Ovary (tissue), 7 donors: ENCODE measurements at regions not wholly inside any gene's neighbourhood (a gene's known extent, or its start where the extent isn't known, plus 50 kb on each side); places are given as distances from the start of the nearest gene placed in this dataset.
"Not testable (repeated sequence)": the region's sequence is repeated elsewhere in the genome, so short reads cannot be mapped to it uniquely, and the experiment has no call there.

Source experiments
- DNase-seq, 5 donors: peaks; one replicate each; pipeline ENCODE4 v3.0.0-alpha.2; 2019 to 2020
- H3K27ac ChIP-seq, 2 donors: fragments of 200-600 bp; one replicate each; pipeline versions ENCODE4 v1.5.1 to v1.8.0; 2019 to 2022
- H3K27me3 ChIP-seq: fragments of 200-600 bp; one replicate; pipeline ENCODE4 v1.8.0; 2022
- H3K36me3 ChIP-seq: fragments of 200-600 bp; sonication (generic); one replicate; pipeline ENCODE4 v1.5.1; 2019
- H3K4me1 ChIP-seq: one replicate; pipeline ENCODE4 v1.8.1; 2013; ENCODE audit warnings: mild to moderate bottlenecking, moderate library complexity; ENCODE audit not compliant: insufficient read depth
- H3K4me3 ChIP-seq: fragments of 200-600 bp; sonication (generic); one replicate; pipeline ENCODE4 v1.5.1; 2017
- H3K9me3 ChIP-seq, 2 donors: fragments of 200-600 bp in 1 of 2; sonication (generic) in 1 of 2; one replicate each; pipeline versions ENCODE4 v1.5.1 to v1.8.1; 2013 to 2019; ENCODE audit warnings: mild to moderate bottlenecking in 1 of 2, moderate library complexity in 1 of 2
- EP300 ChIP-seq: sonication (generic); formaldehyde crosslinking; IDR thresholded peaks from one replicate; pipeline ENCODE4 v1.6.1; 2017; ENCODE audit warnings: antibody characterized with exemption
- POLR2A ChIP-seq: fragments of 450-650 bp; IDR thresholded peaks from one replicate; pipeline ENCODE4 v1.6.1; 2017; ENCODE audit warnings: antibody characterized with exemption, mild to moderate bottlenecking, moderate library complexity
- WGBS, 3 donors: extraction: QIAGEN DNeasy Blood & Tissue Kit in 1 of 3; methylation state at CpG; one replicate each; pipeline versions ENCODE4 v1.1.5 to v1.1.7; 2013 to 2017; 5-methylcytosine and 5-hydroxymethylcytosine counted together
- intact Hi-C, 4 donors: fragments of 100-400 bp; cut with DNase I; formaldehyde crosslinking; loops; one replicate each; pipeline versions ENCODE4 v1.11.0 to v1.15.1; 2022 to 2023
- TF ChIP-seq, protein P1 (sequence below), 3 donors: fragments of 450-650 bp in 2 of 3; fragments of 200-600 bp in 1 of 3; IDR thresholded peaks; one replicate each; pipeline versions ENCODE4 v1.5.1 to v1.8.0; 2016 to 2022; ENCODE audit warnings: antibody characterized with exemption in 3 of 3, mild to moderate bottlenecking in 1 of 3
- donor health status: DM: no; HTN: no; CAD: no; lungs with moderate emphysema.
- donor health status: DM: no; HTN: no; CAD: no.
- donor health status: Bipolar disorder and iron deficiency.
- donor health status: DM: no; HTN: no; CAD: no.
- donor health status: DM: yes; HTN: yes; CAD: no.

- TF ChIP-seq, protein P1, sequence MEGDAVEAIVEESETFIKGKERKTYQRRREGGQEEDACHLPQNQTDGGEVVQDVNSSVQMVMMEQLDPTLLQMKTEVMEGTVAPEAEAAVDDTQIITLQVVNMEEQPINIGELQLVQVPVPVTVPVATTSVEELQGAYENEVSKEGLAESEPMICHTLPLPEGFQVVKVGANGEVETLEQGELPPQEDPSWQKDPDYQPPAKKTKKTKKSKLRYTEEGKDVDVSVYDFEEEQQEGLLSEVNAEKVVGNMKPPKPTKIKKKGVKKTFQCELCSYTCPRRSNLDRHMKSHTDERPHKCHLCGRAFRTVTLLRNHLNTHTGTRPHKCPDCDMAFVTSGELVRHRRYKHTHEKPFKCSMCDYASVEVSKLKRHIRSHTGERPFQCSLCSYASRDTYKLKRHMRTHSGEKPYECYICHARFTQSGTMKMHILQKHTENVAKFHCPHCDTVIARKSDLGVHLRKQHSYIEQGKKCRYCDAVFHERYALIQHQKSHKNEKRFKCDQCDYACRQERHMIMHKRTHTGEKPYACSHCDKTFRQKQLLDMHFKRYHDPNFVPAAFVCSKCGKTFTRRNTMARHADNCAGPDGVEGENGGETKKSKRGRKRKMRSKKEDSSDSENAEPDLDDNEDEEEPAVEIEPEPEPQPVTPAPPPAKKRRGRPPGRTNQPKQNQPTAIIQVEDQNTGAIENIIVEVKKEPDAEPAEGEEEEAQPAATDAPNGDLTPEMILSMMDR (IDR thresholded peaks at IDR 0.05), result no peak
- no peak for TF ChIP-seq EP300
- TF ChIP-seq POLR2A, result no peak
- H3K9me3 ChIP-seq, result no peaks in the 10 kb centered on the region
- WGBS, 3 donors, result 89 to 97% (median 96%) methylated on average over 1 of the region's 1 CpG
Observed at GRCh38 chr4:112726041-112726440, 89.1 kb downstream of the LARP7 start.

GRCh38 chr4:112727728-112728127 lies 90.8 kb downstream of the LARP7 start:
- not testable (repeated sequence) for H3K27me3 ChIP-seq, DNase-seq

More at GRCh38 chr4:112726041-112726440, 89.1 kb downstream of the LARP7 start:
- Histone ChIP-seq H3K4me3 (no peak overlapping the region), H3K36me3 (no peaks in the 10 kb centered on the region), H3K27me3 (no peaks in the 10 kb centered on the region), H3K4me1 (no peaks in the 10 kb centered on the region), H3K27ac (no peak overlapping the region)
- DNase-seq, result no peak
- intact Hi-C loops, result no loop called here

DNA sequence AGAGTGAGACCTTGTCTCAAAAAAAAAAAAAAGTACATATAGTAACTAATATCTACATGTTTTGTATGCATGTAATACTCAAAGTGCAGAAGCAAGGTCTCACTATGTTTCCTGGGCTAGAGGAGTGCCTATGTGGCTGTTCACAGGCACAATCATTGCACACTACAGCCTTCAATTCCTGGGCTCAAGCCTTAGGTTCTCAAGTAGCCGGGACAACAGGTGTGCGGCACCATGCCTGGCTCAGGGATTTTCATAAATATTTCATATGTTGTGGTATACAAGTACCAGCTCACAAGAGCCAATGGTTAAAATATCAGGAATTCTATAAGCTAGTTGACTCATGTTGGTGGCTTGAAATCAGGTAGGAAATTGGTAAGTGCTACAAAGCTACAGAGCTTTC lies 94.8 kb downstream of the LARP7 start:
- Histone ChIP-seq H3K9me3 (no peaks in the 10 kb centered on the region), H3K4me1 (no peaks in the 10 kb centered on the region), H3K36me3 (no peaks in the 10 kb centered on the region), H3K4me3 (no peak overlapping the region), H3K27ac (no peak overlapping the region), H3K27me3 (no peaks in the 10 kb centered on the region)
- TF ChIP-seq, protein P1 (IDR thresholded peaks at IDR 0.05), result no peak
- TF ChIP-seq POLR2A (no peak), EP300 (no peak)
- 98 to 100% (median 100%) methylated on average over 2 of the region's 2 CpGs for WGBS, 3 donors
- intact Hi-C loops, result no loop called here
- DNase-seq, result no peak

More at GRCh38 chr4:112727728-112728127, 90.8 kb downstream of the LARP7 start:
- H3K36me3 ChIP-seq, intact Hi-C loops, H3K27ac ChIP-seq, H3K9me3 ChIP-seq, H3K4me1 ChIP-seq, H3K4me3 ChIP-seq: not testable (repeated sequence)
- 91 to 94% (median 94%) methylated on average over 16 of the region's 16 CpGs for WGBS, 3 donors

GRCh38 chr4:112732142-112732541 lies 95.2 kb downstream of the LARP7 start:
- no peak for DNase-seq
- H3K27me3 ChIP-seq, result no peaks in the 10 kb centered on the region
- intact Hi-C loops, result no loop called here
- H3K9me3 ChIP-seq, result no peaks in the 10 kb centered on the region
- H3K4me3 ChIP-seq, result no peak overlapping the region
- no peaks in the 10 kb centered on the region for H3K36me3 ChIP-seq
- WGBS, 3 donors, result 78 to 85% (median 82%) methylated on average over 2 of the region's 2 CpGs
- no peak overlapping the region for H3K27ac ChIP-seq
- H3K4me1 ChIP-seq, result no peaks in the 10 kb centered on the region
- TF ChIP-seq EP300 (no peak), POLR2A (no peak)
- TF ChIP-seq, protein P1 (IDR thresholded peaks at IDR 0.05), result no peak

DNA sequence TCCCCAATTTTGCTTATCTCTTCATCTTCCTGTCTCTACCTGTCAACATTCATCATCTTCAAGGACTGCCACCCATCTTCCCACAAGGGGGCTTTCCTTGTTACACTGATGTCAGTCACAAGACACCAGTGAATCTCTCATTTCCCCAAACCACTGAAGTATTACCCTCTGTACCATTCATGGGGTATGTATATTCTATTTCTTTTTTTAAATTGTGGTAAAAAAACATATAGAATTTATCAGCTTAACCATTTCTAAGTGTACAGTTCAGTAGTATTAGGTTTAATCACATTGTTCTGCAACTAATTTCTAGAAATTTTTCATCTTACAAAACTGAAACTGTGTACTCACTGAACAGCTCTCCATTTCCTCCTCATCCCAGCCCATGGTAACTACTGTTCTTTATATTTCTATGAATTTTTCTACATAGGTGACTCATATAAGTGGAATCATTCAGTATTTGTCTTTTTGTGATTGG lies 98.6 kb downstream of the LARP7 start:
- Histone ChIP-seq H3K27ac (no peak overlapping the region), H3K4me3 (no peak overlapping the region), H3K4me1 (no peaks in the 10 kb centered on the region), H3K27me3 (no peaks in the 10 kb centered on the region), H3K36me3 (no peaks in the 10 kb centered on the region), H3K9me3 (no peaks in the 10 kb centered on the region)
- intact Hi-C loops, result no loop called here
- no peak for TF ChIP-seq EP300
- no peak for TF ChIP-seq POLR2A
- TF ChIP-seq, protein P1 (IDR thresholded peaks at IDR 0.05), result no peak
- DNase-seq, result no peak
